ENCODE measurements at regions not wholly inside any gene's neighbourhood (a gene's known extent, or its start where the extent isn't known, plus 50 kb on each side); places are given as distances from the start of the nearest gene placed in this dataset.

DNA sequence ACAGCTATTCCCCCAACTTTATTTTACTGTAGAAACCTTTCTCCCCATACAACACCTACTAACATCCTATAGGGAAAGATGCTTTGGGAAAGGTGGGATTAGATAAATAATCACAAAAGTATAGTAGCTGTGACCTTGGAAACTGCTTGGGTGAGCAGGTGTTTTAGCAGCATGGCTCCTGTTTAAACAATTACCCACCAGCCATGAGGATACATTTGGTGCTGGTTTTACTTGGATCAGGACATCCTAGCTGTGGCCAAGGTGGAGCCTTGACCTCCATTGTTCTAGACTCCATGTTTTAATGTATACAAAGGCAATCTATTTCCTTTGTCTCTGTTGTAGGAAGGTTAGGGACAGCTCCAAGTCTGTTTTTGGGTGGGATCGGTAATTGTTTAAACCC, 56.8 kb upstream of the ALDH1B1 start:
- TF ChIP-seq FOXP2 (optimal IDR thresholded peaks at IDR 0.05; ENCODE audit: control extremely low read depth, extremely low read length, insufficient read depth) (no peak), POLR2AphosphoS5 (IDR thresholded peaks at IDR 0.05; ENCODE audit: borderline replicate concordance, low read depth, low read length) (no peak), EZH2 (IDR thresholded peaks at IDR 0.05) (no peak)

Data from SK-N-MC (cell line).